NCI-H2196 treated with DMSO at 0.1 percent for 48 hours (cell line): ENCODE measurements at regions not wholly inside any gene's neighbourhood (a gene's known extent, or its start where the extent isn't known, plus 50 kb on each side); places are given as distances from the start of the nearest gene placed in this dataset.

Experiments used
- DNase-seq: peaks from one replicate; lab custom pipeline; 2025; ENCODE audit not compliant: unreplicated experiment; lab: John Stamatoyannopoulos, UW

- no peak for DNase-seq
These were observed 1600.8 kb downstream of the ARAP2 start for GRCh38 chr4:34643476-34643875.

GRCh38 chr4:34644579-34645115, 1599.7 kb downstream of the ARAP2 start:
- no peak for DNase-seq

GRCh38 chr4:34649716-34650115, 1594.6 kb downstream of the ARAP2 start:
- DNase-seq = no peak

- no peak for DNase-seq
These were observed 1580.3 kb downstream of the ARAP2 start for GRCh38 chr4:34664051-34664450.

GRCh38 chr4:34676400-34676799, 1567.9 kb downstream of the ARAP2 start:
- DNase-seq = no peak

GRCh38 chr4:34678431-34678830, 1565.9 kb downstream of the ARAP2 start:
- no peak for DNase-seq

GRCh38 chr4:34679228-34679627, 1565.1 kb downstream of the ARAP2 start:
- DNase-seq = no peak

GRCh38 chr4:34709564-34709963, 1534.8 kb downstream of the ARAP2 start:
- DNase-seq = no peak

- no peak for DNase-seq
These were observed 1525.6 kb downstream of the ARAP2 start for GRCh38 chr4:34718576-34719245.

- DNase-seq = peak; percentile 5
These were observed 1523.7 kb downstream of the ARAP2 start for GRCh38 chr4:34720571-34720970.

- DNase-seq = no peak
These were observed 1522.5 kb downstream of the ARAP2 start for GRCh38 chr4:34721835-34722234.

GRCh38 chr4:34723605-34724004, 1520.7 kb downstream of the ARAP2 start:
- no peak for DNase-seq

GRCh38 chr4:34724491-34724890, 1519.8 kb downstream of the ARAP2 start:
- DNase-seq = no peak

- no peak for DNase-seq
These were observed 1513.2 kb downstream of the ARAP2 start for GRCh38 chr4:34731070-34731469.

- no peak for DNase-seq
These were observed 1512.0 kb downstream of the ARAP2 start for GRCh38 chr4:34732176-34732950.

- no peak for DNase-seq
These were observed 1511.0 kb downstream of the ARAP2 start for GRCh38 chr4:34733185-34733941.

GRCh38 chr4:34766935-34767334, 1477.4 kb downstream of the ARAP2 start:
- DNase-seq = no peak

- no peak for DNase-seq
These were observed 1476.9 kb downstream of the ARAP2 start for GRCh38 chr4:34767407-34767806.

- DNase-seq = no peak
These were observed 1472.7 kb downstream of the ARAP2 start for GRCh38 chr4:34771632-34772031.

- no peak for DNase-seq
These were observed 1454.2 kb downstream of the ARAP2 start for GRCh38 chr4:34790131-34790530.

GRCh38 chr4:34791209-34791608, 1453.1 kb downstream of the ARAP2 start:
- no peak for DNase-seq

- no peak for DNase-seq
These were observed 1443.4 kb downstream of the ARAP2 start for GRCh38 chr4:34800953-34801352.
